GM19463 (cell line): ENCODE measurements at regions not wholly inside any gene's neighbourhood (a gene's known extent, or its start where the extent isn't known, plus 50 kb on each side); places are given as distances from the start of the nearest gene placed in this dataset.
"Not testable (repeated sequence)": the region's sequence is repeated elsewhere in the genome, so short reads cannot be mapped to it uniquely, and the experiment has no call there.

Experiments used
- ATAC-seq: cut with Tn5 transposase; IDR thresholded peaks from one replicate; pipeline ENCODE4 v1.9.1; 2021; ENCODE audit warnings: mild to moderate bottlenecking, moderate library complexity; ENCODE audit not compliant: unreplicated experiment

DNA sequence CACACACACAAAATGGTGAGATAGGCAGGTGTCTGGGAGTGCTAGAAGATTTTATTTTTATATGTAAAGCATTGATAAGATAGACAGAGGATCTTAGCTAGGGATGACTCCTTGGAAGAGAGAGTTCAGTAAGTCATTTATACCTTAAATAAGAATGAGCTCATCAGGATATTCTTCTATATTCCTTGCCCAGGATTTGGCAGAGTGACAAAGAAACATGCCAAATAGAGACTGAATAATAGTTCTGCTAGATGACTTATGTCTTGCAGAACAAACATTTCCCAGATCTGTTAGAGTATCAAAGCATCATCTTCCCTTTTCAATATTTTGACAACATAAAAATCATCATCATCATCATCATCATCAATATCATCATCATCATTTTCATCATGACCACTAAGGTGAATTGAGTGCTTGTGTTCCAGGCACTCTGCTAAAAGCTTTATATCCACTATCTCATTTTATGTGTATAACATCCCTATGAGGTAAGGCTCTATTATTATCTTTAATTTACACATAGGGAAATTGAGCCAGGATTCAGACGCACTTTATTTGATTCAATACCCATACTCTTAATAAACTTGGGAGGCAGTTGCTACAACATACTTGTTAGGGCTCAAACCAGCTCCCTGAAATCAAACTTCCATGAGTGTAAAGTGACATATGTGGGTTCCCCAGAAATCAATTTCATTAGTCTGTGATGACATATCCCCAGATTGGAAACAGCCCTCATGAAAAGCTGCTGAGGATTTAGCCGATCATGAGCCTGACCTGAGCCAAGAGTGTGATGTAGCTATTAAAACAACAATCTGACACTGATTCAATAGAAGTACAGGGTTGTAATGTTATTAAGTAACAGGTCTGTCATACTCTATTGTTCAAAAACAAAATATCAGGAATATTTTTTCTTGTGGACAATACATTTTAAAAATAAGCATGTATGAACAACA is 176.3 kb upstream of the SEMA6A start:
- no peak for ATAC-seq

DNA sequence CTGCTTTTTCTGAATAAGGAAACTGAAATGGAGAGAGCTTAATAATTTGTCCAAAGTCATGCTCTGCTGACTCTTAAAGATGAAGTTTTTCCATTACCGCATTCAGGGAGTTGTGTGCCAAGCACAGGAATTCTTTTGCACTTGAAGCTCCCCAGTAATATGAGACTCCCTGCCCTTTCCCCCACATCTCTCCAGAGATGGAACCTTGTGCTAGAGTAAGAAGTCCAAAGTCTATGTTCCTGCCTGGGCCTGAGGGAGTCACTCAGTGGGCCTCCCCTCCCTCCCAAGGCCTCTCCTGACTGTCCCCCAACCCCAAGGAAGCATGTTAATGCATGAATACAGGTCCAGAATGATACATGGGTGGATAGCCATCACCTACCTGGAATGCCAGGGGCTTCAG is 173.3 kb upstream of the SEMA6A start:
- ATAC-seq = no peak

DNA sequence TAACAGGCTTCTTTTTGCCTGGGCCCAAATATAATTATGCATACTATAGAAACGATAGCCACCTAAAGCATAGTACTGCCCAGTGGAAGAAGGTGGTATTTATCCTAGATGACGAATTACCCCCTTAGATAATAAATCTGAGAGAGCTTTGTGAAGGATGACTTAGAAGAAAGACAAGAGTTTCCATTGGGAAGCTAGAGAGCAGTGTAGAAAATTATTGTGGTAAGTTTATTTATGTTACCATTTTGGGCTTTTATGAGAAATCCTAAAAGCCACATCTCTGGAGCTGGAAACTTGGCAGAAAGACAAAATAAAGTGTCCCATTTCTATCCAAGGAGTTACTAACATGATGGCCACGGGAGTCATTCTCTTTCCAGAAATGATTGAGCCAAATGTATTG is 172.0 kb upstream of the SEMA6A start:
- ATAC-seq = no peak

DNA sequence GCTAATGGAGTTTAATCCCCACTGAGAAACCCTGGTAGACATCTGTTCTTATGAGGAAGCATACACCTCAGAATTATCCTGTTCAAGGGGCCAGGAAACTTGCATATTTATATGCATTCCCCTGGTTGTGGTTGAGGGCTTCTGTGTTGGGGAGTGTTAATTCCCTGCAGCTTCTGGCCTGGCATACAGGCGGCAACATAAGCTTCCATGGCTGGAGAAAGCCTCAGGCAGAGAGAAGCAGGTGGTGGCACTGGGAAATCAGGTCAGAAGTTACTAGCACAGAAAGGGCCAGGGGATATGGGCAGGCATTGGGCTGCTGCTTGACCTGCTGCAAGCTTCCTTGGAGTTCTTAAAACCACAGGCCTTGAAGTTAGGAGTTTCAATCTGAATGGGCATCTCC is 166.1 kb upstream of the SEMA6A start:
- no peak for ATAC-seq

GRCh38 chr5:116739571-116739970 is 164.9 kb upstream of the SEMA6A start:
- no peak for ATAC-seq

GRCh38 chr5:116738615-116739261 is 164.1 kb upstream of the SEMA6A start:
- no peak for ATAC-seq

DNA sequence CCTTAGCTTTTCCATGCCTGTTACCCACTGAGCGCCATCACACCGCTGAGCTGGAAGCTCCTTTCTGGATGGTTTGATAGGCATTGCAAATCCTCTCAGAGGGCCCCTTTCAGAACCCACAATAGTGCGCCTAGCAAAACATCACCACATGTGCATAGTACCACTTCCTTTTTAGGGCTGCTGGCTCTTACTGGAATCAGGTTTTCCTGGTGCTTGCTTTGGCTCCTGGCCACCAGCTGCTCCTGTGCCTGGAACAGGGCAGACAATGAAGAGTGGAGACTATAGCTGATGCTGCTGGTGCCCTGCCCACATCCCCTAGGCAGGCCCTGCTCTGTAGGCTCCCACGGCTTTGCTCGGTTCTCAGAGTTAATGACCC is 163.6 kb upstream of the SEMA6A start:
- no peak for ATAC-seq

- no peak for ATAC-seq
These were observed 162.0 kb upstream of the SEMA6A start for GRCh38 chr5:116736671-116737070.

DNA sequence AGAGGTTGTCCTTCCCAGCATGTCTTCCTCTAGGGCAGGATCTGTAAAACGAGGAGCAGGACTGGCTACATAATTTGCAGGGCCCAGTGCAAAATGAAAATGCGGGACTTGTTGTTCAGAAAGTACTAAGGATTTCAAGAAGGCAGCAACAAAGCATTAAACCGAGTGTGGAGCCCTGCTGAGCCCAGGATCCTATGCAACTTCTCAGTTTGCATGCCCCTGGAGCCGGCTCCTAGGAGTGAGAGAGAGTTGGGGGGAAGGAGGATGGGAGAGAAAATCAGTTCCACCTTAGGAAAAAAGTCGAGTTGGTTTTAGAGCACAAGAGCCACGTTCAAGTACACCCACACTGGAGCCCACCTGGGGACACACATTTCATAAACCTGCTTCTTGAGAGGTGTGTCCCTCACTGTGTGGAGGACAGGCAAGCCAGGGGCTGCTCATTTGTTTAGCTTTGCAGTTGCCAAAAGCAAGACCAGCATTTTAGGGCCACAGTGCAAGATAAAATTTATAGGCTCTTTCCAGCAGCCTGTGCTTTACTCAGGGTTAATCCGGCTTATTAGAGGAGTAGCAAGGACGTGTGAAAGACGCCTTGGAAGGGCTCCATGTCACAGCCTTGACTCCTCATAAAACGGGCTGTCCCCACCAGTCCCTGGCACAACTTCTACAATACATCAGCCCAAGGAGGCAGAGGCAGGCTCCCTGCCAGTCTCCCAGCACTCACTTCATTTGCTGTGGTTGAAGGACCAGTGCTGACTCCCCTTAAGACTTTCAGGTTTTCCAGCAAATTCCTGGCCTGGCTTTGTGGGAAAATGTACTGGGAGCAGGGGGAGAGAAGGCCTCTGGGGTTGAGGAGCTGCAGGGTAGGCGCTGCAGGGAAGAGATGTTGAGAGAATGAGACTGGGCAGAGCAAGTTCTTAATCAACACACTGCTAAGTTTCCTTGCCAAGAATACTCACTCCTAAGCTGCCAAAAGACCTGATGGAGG is 159.7 kb upstream of the SEMA6A start:
- ATAC-seq = no peak

- ATAC-seq = no peak
These were observed 158.0 kb upstream of the SEMA6A start for GRCh38 chr5:116732591-116732990.

DNA sequence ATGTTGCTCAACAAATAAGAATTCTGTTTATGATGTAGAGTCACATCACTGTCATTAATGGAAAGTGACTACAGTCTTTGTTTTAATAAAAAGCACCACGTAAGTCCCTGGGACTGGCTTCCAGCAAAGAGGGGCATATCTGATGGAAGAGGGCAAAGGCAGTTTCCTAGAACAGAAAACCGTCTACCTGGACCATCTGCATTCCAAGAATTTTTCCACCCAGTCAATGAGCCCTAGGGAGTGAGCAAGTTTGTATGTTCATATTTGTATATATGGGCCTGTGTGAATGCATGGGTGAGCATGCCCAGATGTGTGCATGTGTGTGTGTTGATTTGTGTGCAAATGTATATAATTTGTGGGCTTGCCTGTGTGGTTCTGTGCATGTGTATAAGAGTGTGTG is 156.8 kb upstream of the SEMA6A start:
- no peak for ATAC-seq

DNA sequence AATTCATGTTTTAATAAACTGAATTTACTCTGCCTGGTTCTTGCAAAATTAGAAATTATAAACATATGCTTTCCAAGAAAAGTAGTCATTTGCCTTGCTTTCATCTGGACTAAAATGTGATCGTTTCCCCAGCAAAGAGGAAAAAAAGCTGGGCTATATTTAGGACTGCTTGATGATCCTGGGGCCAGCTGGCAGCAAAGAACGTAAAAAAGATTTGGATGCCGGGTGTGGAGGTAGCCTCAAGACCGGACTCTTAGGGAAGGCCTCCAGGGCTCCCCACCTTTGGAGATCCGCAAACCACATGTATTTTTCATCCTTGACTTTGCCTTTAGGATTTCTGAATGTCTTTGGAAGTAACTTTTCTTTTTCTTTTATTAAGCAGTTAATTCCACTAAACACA is 156.1 kb upstream of the SEMA6A start:
- ATAC-seq = no peak

GRCh38 chr5:116730185-116730584 is 155.6 kb upstream of the SEMA6A start:
- ATAC-seq = no peak

DNA sequence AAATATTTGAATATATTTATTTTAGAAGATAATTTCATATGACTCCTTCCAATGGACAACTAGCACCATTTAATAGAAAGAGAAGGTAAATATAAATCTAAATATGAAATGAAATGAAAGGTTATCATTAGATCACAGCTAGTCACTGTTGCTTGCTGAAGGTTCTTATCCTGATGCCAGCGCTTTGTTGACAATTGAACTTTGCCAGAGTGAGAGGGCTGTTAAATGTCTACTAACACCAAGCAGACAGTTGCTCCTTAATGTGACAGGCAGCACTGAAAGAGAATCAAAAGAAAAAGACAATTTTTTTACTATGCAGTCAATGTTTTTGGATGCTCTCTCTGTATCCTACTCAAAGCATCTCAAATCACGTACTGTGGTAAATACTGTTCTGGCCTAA is 152.6 kb upstream of the SEMA6A start:
- no peak for ATAC-seq

- ATAC-seq = not testable (repeated sequence)
These were observed 151.6 kb upstream of the SEMA6A start for GRCh38 chr5:116726180-116726579.

- ATAC-seq = no peak
These were observed 150.3 kb upstream of the SEMA6A start for GRCh38 chr5:116724971-116725370.

DNA sequence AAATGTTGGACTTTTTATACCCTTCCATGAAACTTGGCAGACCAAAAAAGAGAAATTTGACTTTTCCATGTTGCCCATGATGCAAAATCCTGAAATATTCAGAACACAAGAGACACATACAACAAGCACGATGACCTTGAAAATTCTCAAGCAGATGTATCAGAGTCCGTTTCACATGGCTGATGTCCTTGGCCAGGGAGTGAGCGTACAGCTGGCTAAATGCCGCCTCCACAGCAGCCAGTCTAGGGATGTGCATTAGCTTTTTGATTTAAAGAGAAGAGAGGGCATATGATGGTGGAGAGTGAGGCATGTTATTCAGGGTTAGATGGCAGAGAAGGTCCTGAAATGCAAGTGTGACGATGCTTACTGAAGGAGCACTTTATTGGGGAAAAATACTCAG is 148.0 kb upstream of the SEMA6A start:
- no peak for ATAC-seq

- ATAC-seq = no peak
These were observed 144.5 kb upstream of the SEMA6A start for GRCh38 chr5:116719106-116719505.

DNA sequence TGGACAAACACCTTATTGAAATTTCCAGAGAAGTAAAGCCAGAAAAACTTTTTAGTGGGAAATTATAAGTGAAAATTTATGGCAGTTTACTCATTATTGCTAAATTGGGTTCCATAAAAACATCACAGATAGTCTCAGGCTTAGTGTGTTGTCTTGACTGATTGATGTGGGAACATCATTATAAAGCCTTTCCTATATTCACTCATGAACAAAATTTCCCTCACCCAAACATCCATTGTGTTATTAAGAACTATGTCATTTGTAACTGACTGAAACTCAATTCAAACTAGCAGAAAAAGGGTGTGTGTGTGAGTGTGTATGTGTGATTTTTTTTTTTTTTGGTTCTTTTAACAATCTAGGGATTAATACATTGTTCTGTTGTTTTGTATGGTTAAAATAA is 143.7 kb upstream of the SEMA6A start:
- no peak for ATAC-seq

DNA sequence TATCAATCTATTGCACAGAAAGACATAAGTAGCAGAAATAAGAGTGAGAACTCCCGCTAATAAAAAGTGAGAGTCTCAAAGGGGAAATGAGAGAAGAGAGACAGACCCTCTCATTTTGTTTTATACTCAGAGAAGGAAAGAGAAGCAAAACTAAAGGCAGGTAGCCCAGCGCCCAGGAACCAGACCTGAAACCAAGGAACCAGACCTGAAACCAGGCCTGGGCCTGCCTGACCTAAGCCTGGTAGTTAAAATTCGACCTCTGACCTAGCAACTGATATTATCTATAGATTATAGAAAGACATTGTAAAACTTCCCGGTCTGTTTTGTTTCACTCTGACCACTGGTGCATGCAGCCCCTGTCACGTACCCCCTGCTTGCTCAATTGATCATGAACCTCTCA is 134.5 kb upstream of the SEMA6A start:
- ATAC-seq = no peak

DNA sequence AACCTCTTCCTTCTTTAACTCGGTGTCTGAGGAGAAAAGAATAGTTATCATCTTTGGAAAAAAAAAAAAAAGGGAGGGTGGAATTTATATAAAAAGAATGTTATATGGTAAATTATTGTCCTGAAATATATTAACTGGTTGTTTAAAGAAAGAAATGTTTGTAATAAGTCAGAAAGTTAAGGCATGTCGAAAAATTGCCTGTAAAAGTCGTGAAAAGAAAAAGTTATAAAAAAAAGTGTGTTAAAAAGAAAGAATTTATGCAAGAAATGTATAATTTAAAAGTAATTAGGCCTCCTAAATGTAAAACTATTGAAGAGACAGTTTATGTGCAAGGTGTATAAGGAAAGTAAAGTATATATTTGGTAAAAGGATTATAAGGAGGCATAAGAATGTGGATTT is 130.5 kb upstream of the SEMA6A start:
- not testable (repeated sequence) for ATAC-seq
